Renal cortex interstitium (tissue), 11 donors: ENCODE measurements at regions not wholly inside any gene's neighbourhood (a gene's known extent, or its start where the extent isn't known, plus 50 kb on each side); places are given as distances from the start of the nearest gene placed in this dataset.

Source experiments
- DNase-seq, 11 donors: peaks; one replicate each; pipeline ENCODE4 v3.0.0-alpha.2; 2013; ENCODE audit warnings: low read depth in 9 of 11, low spot score in 4 of 11; ENCODE audit errors: extremely low read depth in 1 of 11

GRCh38 chr18:4878480-4878879 lies 318.6 kb downstream of the AKAIN1 start:
- no peak for DNase-seq

- DNase-seq = no peak
Measured at GRCh38 chr18:4871197-4871596, 325.9 kb downstream of the AKAIN1 start.

GRCh38 chr18:4870177-4870773 lies 326.8 kb downstream of the AKAIN1 start:
- DNase-seq = no peak

- no peak for DNase-seq
Measured at GRCh38 chr18:4869155-4869554, 327.9 kb downstream of the AKAIN1 start.

- no peak for DNase-seq
Measured at GRCh38 chr18:4858379-4859127, 338.5 kb downstream of the AKAIN1 start.

GRCh38 chr18:4854671-4855070 lies 342.4 kb downstream of the AKAIN1 start:
- DNase-seq = no peak

- no peak for DNase-seq
Measured at GRCh38 chr18:4851301-4851976, 345.6 kb downstream of the AKAIN1 start.

GRCh38 chr18:4847056-4847455 lies 350.0 kb downstream of the AKAIN1 start:
- DNase-seq = no peak

- DNase-seq = no peak
Measured at GRCh38 chr18:4844320-4844719, 352.7 kb downstream of the AKAIN1 start.

- DNase-seq = no peak
Measured at GRCh38 chr18:4843771-4844170, 353.3 kb downstream of the AKAIN1 start.

GRCh38 chr18:4842751-4843150 lies 354.3 kb downstream of the AKAIN1 start:
- no peak for DNase-seq

GRCh38 chr18:4842287-4842686 lies 354.8 kb downstream of the AKAIN1 start:
- DNase-seq = no peak

GRCh38 chr18:4839639-4840038 lies 357.4 kb downstream of the AKAIN1 start:
- DNase-seq = no peak

GRCh38 chr18:4836141-4836540 lies 360.9 kb downstream of the AKAIN1 start:
- DNase-seq = no peak

- no peak for DNase-seq
Measured at GRCh38 chr18:4831791-4832375, 365.2 kb downstream of the AKAIN1 start.

GRCh38 chr18:4831127-4831526 lies 365.9 kb downstream of the AKAIN1 start:
- no peak for DNase-seq

- no peak for DNase-seq
Measured at GRCh38 chr18:4823091-4823490, 368.0 kb upstream of the DLGAP1 start.

- DNase-seq = no peak
Measured at GRCh38 chr18:4821801-4822200, 366.7 kb upstream of the DLGAP1 start.

GRCh38 chr18:4817665-4818064 lies 362.6 kb upstream of the DLGAP1 start:
- DNase-seq = no peak

- no peak for DNase-seq
Measured at GRCh38 chr18:4813708-4814107, 358.6 kb upstream of the DLGAP1 start.
